ENCODE measurements at regions not wholly inside any gene's neighbourhood (a gene's known extent, or its start where the extent isn't known, plus 50 kb on each side); places are given as distances from the start of the nearest gene placed in this dataset.
"Not testable (repeated sequence)": the region's sequence is repeated elsewhere in the genome, so short reads cannot be mapped to it uniquely, and the experiment has no call there.

DNA sequence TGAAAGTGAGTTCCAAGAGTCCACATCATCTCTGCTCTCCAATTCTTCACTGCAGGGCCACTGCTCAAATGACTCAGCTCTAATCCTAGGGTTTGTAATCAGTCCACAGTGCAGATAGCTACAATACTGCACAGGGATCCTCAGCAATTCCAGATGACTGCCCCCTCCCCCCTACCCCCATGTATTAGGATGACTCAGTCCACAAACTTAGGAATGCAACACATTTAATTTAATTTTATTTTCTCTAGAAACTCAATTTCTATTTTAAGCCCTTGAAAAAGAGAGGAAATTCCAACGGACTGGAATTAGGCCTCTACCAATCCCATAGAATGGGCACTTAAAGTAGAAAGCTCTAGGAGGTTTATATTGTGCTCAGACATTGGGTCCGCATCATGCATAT lies 173.8 kb upstream of the SOX21 start:
- H2AFZ ChIP-seq (ENCODE audit: low read depth, low read length) = no peak overlapping the region
- no peaks in the 10 kb centered on the region for H3K27me3 ChIP-seq (ENCODE audit: insufficient read depth, low read length)
- no peaks in the 10 kb centered on the region for H3K4me1 ChIP-seq (ENCODE audit: insufficient read depth, low read length)
- H3K4me3 ChIP-seq (ENCODE audit: low read length) = no peak overlapping the region
- H3K9me3 ChIP-seq (ENCODE audit: low read length) = no peaks in the 10 kb centered on the region
- H3K36me3 ChIP-seq (ENCODE audit: insufficient read depth, low read length) = no peaks in the 10 kb centered on the region

DNA sequence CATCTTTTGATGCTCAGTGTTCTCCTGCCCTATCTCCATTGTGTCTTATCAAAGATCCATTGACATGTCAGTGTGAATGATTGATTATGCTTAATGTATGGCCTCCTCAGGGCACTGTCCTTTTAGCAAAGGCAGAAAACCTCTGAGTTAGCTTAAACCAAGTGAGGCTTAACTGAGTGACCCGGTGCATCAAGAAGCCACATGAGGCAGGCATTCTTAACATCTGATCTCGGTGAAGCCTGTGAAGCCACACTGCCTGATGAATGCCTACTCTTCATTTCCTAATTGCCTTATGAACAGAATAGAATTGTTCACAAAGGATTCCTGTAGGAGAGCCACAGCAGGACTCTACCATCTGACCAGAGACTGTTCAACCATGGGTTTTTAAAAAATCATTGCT lies 168.1 kb upstream of the SOX21 start:
- Histone ChIP-seq H3K4me3 (ENCODE audit: low read length) (no peak overlapping the region), H3K9me3 (ENCODE audit: low read length) (peaks cover 4% of the 10 kb centered on the region), H3K4me1 (ENCODE audit: insufficient read depth, low read length) (peaks cover 4% of the 10 kb centered on the region), H3K27me3 (ENCODE audit: insufficient read depth, low read length) (no peaks in the 10 kb centered on the region), H2AFZ (ENCODE audit: low read depth, low read length) (no peak overlapping the region), H3K36me3 (ENCODE audit: insufficient read depth, low read length) (no peaks in the 10 kb centered on the region)

DNA sequence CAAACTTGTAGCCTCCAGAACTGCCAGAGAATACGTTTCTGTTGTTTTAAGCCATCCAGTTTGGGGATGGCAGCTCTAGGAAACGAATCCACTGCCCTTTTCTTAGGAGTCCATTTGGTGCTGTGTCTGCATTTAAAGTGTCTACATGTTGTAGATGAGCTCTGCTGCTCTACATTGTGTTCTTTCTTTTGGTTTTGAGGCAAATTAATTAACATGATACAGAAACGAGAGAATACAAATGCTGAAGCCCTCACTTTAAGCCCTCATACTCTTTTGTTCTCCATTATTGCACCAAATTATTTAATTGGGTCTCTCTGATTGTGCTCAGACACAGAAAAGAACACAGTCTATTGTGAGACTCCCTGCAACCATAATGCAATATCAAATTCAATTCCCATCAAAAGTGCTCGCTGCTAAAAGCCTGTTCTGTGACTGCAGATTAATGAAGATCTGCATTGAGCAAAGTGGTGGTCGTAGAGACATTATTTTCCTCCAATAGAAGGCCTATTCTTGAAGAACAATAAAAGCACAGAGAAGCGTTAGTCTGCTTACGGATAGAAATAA lies 166.3 kb upstream of the SOX21 start:
- H3K27me3 ChIP-seq (ENCODE audit: insufficient read depth, low read length) = no peaks in the 10 kb centered on the region
- H2AFZ ChIP-seq (ENCODE audit: low read depth, low read length) = no peak overlapping the region
- H3K4me1 ChIP-seq (ENCODE audit: insufficient read depth, low read length) = peaks cover 4% of the 10 kb centered on the region
- H3K4me3 ChIP-seq (ENCODE audit: low read length) = no peak overlapping the region
- H3K9me3 ChIP-seq (ENCODE audit: low read length) = peaks cover 4% of the 10 kb centered on the region
- no peaks in the 10 kb centered on the region for H3K36me3 ChIP-seq (ENCODE audit: insufficient read depth, low read length)

GRCh38 chr13:94864474-94864873 lies 152.1 kb upstream of the SOX21 start:
- H3K4me3 ChIP-seq (ENCODE audit: low read length) = no peak overlapping the region
- no peaks in the 10 kb centered on the region for H3K9me3 ChIP-seq (ENCODE audit: low read length)
- peaks cover 9% of the 10 kb centered on the region for H3K4me1 ChIP-seq (ENCODE audit: insufficient read depth, low read length)
- no peak overlapping the region for H2AFZ ChIP-seq (ENCODE audit: low read depth, low read length)
- no peaks in the 10 kb centered on the region for H3K27me3 ChIP-seq (ENCODE audit: insufficient read depth, low read length)
- H3K36me3 ChIP-seq (ENCODE audit: insufficient read depth, low read length) = no peaks in the 10 kb centered on the region

DNA sequence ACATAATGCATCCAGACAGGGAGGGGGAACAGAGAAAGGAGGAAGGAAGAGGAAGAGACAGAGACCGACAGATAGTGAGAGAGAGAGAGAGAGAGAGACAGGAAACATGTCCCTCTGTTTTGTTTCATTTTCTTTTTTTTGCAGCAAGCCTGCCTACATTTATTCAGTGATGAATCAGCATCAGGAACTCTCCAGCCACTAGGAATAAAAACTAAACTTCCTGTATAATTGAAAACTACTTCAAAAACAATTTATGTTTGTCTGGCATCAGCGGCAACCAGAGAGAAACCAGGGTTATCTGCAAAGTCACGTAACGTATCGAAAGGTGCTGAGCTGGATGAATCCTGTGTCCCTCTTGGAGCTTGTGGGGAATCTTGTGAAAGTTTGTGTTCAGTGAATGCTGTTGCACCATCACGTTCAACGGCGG lies 148.6 kb upstream of the SOX21 start:
- H3K27me3 ChIP-seq (ENCODE audit: insufficient read depth, low read length) = no peaks in the 10 kb centered on the region
- peaks cover 2% of the 10 kb centered on the region for H3K9me3 ChIP-seq (ENCODE audit: low read length)
- H3K36me3 ChIP-seq (ENCODE audit: insufficient read depth, low read length) = no peaks in the 10 kb centered on the region
- no peak overlapping the region for H3K4me3 ChIP-seq (ENCODE audit: low read length)
- H2AFZ ChIP-seq (ENCODE audit: low read depth, low read length) = no peak overlapping the region
- peaks cover 14% of the 10 kb centered on the region for H3K4me1 ChIP-seq (ENCODE audit: insufficient read depth, low read length)

GRCh38 chr13:94859811-94860210 lies 147.5 kb upstream of the SOX21 start:
- H3K9me3 ChIP-seq (ENCODE audit: low read length) = peaks cover 2% of the 10 kb centered on the region
- H3K36me3 ChIP-seq (ENCODE audit: insufficient read depth, low read length) = no peaks in the 10 kb centered on the region
- no peak overlapping the region for H2AFZ ChIP-seq (ENCODE audit: low read depth, low read length)
- H3K27me3 ChIP-seq (ENCODE audit: insufficient read depth, low read length) = no peaks in the 10 kb centered on the region
- no peak overlapping the region for H3K4me3 ChIP-seq (ENCODE audit: low read length)
- H3K4me1 ChIP-seq (ENCODE audit: insufficient read depth, low read length) = peaks cover 14% of the 10 kb centered on the region

DNA sequence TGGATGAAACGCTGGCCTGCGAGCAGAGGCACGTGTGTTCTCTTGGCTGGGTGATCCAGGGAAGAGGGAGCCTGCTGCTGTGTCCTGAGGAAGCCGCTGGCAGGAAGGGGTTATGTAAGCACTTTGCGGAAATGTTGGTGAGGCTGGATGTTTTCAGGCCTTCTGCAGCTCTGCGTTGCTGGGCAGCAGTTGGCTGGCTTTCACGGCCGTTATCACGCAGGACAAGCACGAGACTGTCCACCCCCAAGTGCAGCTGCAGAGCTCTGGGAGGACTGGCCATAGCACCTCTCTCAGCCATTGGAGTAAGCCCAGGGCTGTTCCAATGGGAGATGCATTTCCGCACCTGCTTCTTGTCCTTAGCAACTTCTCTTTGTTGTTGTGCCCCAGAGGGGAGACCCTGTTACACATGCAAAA lies 146.9 kb upstream of the SOX21 start:
- Histone ChIP-seq H3K4me3 (ENCODE audit: low read length) (no peak overlapping the region), H3K4me1 (ENCODE audit: insufficient read depth, low read length) (peaks cover 16% of the 10 kb centered on the region), H3K36me3 (ENCODE audit: insufficient read depth, low read length) (no peaks in the 10 kb centered on the region), H3K9me3 (ENCODE audit: low read length) (peaks cover 2% of the 10 kb centered on the region), H2AFZ (ENCODE audit: low read depth, low read length) (peak overlapping the region; percentile 39), H3K27me3 (ENCODE audit: insufficient read depth, low read length) (no peaks in the 10 kb centered on the region)

DNA sequence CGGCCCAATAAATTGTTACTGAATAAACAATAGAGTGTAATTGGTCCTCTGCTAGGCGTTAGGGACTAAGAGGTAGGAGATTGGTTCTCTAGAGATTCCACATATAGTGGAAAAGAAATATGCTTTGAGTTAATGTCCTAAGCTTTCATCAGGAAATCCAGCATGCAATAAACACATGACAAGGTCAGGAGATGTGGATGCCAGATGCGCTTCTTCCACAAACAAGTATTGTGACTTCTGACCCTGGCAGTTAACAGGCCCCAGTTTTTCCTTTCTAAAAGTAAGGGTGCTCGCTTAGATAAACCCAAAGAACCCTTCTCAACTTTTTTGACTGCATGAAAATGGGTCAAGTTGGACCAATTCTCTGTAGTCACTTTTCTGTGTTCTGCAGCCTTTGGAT lies 146.5 kb upstream of the SOX21 start:
- Histone ChIP-seq H3K4me3 (ENCODE audit: low read length) (no peak overlapping the region), H3K4me1 (ENCODE audit: insufficient read depth, low read length) (peaks cover 16% of the 10 kb centered on the region), H3K36me3 (ENCODE audit: insufficient read depth, low read length) (no peaks in the 10 kb centered on the region), H2AFZ (ENCODE audit: low read depth, low read length) (no peak overlapping the region), H3K27me3 (ENCODE audit: insufficient read depth, low read length) (no peaks in the 10 kb centered on the region), H3K9me3 (ENCODE audit: low read length) (peaks cover 2% of the 10 kb centered on the region)

- Histone ChIP-seq H3K27me3 (ENCODE audit: insufficient read depth, low read length) (no peaks in the 10 kb centered on the region), H3K4me1 (ENCODE audit: insufficient read depth, low read length) (peaks cover 10% of the 10 kb centered on the region), H3K4me3 (ENCODE audit: low read length) (no peak overlapping the region), H3K9me3 (ENCODE audit: low read length) (peaks cover 5% of the 10 kb centered on the region), H2AFZ (ENCODE audit: low read depth, low read length) (no peak overlapping the region), H3K36me3 (ENCODE audit: insufficient read depth, low read length) (no peaks in the 10 kb centered on the region)
Observed at GRCh38 chr13:94854688-94855087, 142.3 kb upstream of the SOX21 start.

DNA sequence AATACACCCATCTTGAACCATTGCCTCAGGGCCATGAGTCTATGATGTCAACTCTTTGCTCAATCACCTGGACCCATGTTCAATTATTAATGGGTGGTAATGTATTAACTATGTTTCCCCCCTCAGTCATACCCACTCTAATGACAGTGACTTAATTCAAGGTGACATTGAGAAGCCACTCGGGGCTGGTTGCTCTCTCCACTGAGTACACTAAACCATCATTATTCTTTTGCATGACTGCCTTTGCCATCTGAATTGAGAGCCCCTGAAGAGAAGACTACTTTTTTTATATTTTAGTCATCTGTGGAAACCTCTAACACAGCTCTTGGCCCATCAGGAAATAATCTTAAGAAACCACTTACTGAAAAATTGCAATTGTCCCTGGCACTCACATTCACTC lies 139.2 kb upstream of the SOX21 start:
- Histone ChIP-seq H3K27me3 (ENCODE audit: insufficient read depth, low read length) (no peaks in the 10 kb centered on the region), H3K36me3 (ENCODE audit: insufficient read depth, low read length) (no peaks in the 10 kb centered on the region), H3K9me3 (ENCODE audit: low read length) (peaks cover 3% of the 10 kb centered on the region), H3K4me3 (ENCODE audit: low read length) (no peak overlapping the region), H2AFZ (ENCODE audit: low read depth, low read length) (no peak overlapping the region), H3K4me1 (ENCODE audit: insufficient read depth, low read length) (peaks cover 2% of the 10 kb centered on the region)

DNA sequence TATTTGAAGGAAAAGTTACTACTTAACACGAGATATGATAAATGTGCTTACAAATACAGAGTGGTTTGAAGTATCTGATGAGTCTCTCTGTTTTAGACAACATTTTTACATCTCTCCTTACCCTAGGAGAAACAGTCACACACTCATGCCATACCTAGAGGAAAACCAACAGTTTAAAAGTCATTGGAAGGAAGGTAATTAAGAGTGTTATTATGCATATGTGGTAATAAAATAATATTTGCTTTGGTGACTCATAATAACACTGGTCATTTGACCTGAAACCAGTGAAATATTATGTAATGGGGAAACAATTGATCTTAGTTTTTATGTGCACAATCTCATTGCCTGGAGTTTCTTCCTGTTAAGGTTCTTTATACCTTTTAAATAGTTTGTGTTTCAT lies 136.9 kb upstream of the SOX21 start:
- H3K27me3 ChIP-seq (ENCODE audit: insufficient read depth, low read length) = no peaks in the 10 kb centered on the region
- H3K9me3 ChIP-seq (ENCODE audit: low read length) = peaks cover 3% of the 10 kb centered on the region
- H2AFZ ChIP-seq (ENCODE audit: low read depth, low read length) = no peak overlapping the region
- H3K4me3 ChIP-seq (ENCODE audit: low read length) = no peak overlapping the region
- H3K4me1 ChIP-seq (ENCODE audit: insufficient read depth, low read length) = no peaks in the 10 kb centered on the region
- H3K36me3 ChIP-seq (ENCODE audit: insufficient read depth, low read length) = no peaks in the 10 kb centered on the region

GRCh38 chr13:94842901-94843300 lies 130.6 kb upstream of the SOX21 start:
- Histone ChIP-seq H3K36me3 (ENCODE audit: insufficient read depth, low read length) (no peaks in the 10 kb centered on the region), H3K27me3 (ENCODE audit: insufficient read depth, low read length) (no peaks in the 10 kb centered on the region), H3K9me3 (ENCODE audit: low read length) (no peaks in the 10 kb centered on the region), H3K4me1 (ENCODE audit: insufficient read depth, low read length) (no peaks in the 10 kb centered on the region), H2AFZ (ENCODE audit: low read depth, low read length) (no peak overlapping the region), H3K4me3 (ENCODE audit: low read length) (no peak overlapping the region)

DNA sequence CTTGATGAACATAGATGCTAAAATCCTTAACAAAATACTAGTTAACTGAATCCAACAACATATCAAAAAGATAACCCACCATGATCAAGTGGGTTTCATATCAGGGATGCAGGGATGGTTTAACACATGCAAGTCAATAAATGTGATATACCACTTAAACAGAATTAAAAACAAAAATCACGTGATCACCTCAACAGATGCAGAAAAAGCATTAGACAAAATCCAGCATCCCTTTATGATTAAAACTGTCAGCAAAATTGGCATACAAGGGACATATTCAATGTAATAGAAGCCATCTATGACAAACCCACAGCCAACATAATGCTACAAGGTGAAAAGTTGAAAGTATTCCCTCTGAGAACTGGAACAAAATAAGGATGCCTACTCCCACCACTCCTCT lies 124.7 kb upstream of the SOX21 start:
- H3K4me3 ChIP-seq (ENCODE audit: low read length); H3K36me3 ChIP-seq (ENCODE audit: insufficient read depth, low read length); H3K4me1 ChIP-seq (ENCODE audit: insufficient read depth, low read length); H2AFZ ChIP-seq (ENCODE audit: low read depth, low read length); H3K9me3 ChIP-seq (ENCODE audit: low read length); H3K27me3 ChIP-seq (ENCODE audit: insufficient read depth, low read length): not testable (repeated sequence)

- Histone ChIP-seq H3K27me3 (ENCODE audit: insufficient read depth, low read length) (no peaks in the 10 kb centered on the region), H3K36me3 (ENCODE audit: insufficient read depth, low read length) (no peaks in the 10 kb centered on the region), H3K4me3 (ENCODE audit: low read length) (no peak overlapping the region), H3K4me1 (ENCODE audit: insufficient read depth, low read length) (peaks cover 29% of the 10 kb centered on the region), H3K9me3 (ENCODE audit: low read length) (no peaks in the 10 kb centered on the region), H2AFZ (ENCODE audit: low read depth, low read length) (no peak overlapping the region)
Observed at GRCh38 chr13:94829837-94830365, 117.6 kb upstream of the SOX21 start.
